HG03575 (cell line): ENCODE measurements at regions not wholly inside any gene's neighbourhood (a gene's known extent, or its start where the extent isn't known, plus 50 kb on each side); places are given as distances from the start of the nearest gene placed in this dataset.

Experiments used
- ATAC-seq: cut with Tn5 transposase; IDR thresholded peaks from one replicate; pipeline ENCODE4 v1.9.1; 2021; ENCODE audit not compliant: unreplicated experiment, insufficient number of reproducible peaks, low FRiP score; ENCODE audit errors: extremely low read depth

DNA sequence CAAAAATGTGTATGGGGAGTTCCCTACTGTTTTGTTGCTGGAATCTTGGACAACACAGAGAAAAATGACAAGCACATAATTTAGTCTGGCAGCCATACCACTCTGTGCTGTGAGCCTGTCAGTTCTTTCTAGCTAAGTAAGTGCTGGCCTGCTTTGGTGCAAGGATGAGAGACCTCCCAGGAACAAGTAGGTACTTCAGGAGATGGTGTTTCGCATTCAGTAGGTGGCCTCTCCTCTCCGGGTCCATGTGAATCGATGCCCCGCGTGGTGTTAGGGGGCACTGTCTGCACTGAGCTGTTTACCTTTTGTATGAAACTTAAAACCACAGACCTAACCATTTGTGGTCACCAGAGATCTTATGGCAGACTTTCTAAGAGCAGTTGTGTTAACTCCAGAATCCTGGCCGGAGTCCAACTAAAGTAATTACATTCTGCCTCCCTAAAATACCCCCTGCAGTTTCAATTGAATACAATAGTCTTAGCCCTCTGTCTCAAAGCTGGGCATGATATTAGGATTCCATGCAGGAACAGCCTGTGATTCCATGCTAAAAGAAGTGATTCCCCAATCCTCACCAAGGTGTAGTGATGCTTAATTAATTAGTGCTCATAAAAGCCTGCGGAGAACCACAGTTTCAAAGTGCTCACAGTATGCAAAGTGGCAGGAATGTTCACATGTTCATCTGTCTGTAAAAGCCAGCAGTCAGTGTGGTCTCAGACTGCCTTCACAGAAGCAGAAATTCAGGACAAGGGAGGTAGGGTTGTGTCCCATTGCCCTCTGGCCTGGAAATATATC, 64.2 kb downstream of the LLPH start:
- ATAC-seq, result no peak

GRCh38 chr12:66065641-66066136, 64.9 kb downstream of the LLPH start:
- ATAC-seq, result no peak

GRCh38 chr12:66065150-66065549, 65.4 kb downstream of the LLPH start:
- ATAC-seq, result no peak

DNA sequence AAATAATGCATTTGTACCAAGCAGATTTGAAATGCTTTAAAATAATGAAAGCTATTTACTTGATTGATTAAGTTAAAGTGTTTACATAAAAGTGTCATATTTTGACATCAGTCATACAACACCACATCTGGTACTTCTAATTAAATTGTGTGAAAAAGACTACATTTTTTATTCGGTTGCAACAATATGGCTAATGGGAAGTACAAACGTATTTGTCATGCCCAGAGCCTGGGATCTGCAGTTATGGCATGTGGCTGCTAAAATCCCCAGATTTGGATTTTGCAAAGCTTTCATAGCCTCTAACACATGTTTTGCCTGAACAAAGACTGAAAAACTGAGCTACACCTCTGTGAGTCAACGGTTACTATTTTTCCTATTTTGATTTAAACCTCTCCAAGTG, 66.6 kb downstream of the LLPH start:
- ATAC-seq, result no peak

GRCh38 chr12:66062290-66062625, 68.3 kb downstream of the LLPH start:
- ATAC-seq, result no peak

- no peak for ATAC-seq
These were observed 68.8 kb downstream of the LLPH start for GRCh38 chr12:66061557-66062289.

- ATAC-seq, result no peak
These were observed 69.5 kb downstream of the LLPH start for GRCh38 chr12:66061076-66061475.

- ATAC-seq, result no peak
These were observed 70.2 kb downstream of the LLPH start for GRCh38 chr12:66060163-66060907.

- no peak for ATAC-seq
These were observed 70.9 kb downstream of the LLPH start for GRCh38 chr12:66059666-66060065.

DNA sequence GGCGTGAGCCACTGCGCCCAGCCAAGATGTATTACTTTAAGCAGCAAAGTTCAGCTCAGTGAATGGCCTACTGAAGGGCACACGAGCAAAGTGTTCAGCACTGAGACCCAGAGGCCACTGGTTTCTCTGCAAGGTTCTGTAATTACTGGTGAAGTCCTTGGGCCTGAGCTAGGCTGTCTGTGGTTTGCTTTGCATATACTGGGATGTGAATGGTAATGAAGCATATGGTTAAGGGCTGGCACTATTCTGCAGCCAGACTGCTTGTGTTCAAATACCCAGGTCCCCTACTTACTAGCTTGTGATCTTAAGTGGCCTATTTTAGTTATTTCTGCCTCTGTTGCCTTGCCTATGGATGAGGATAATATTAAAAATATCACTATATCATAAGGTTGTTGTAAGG, 72.0 kb downstream of the LLPH start:
- ATAC-seq, result no peak

DNA sequence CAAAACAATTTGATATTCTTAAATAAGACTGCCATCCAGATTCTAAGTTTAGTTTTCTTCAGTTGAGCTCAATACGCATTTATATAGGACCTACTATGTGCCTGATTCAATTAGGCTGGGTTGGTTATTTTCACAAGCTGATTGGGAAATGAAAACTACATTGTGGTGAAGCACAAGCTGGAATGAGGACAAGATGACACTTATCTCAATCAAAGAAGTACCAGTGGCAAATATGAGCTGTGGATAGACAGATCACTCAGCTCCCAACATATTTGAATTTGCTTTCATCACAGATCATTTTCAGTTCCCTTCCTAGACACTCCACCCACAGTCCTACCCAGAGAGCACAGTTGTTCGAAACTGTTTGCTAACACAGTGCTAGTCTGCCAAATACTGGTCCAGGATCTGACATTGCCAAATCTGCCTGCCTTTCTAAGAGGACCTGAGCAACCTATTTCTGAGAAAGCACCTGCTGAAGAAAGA, 74.7 kb downstream of the LLPH start:
- ATAC-seq, result peak; percentile 67

DNA sequence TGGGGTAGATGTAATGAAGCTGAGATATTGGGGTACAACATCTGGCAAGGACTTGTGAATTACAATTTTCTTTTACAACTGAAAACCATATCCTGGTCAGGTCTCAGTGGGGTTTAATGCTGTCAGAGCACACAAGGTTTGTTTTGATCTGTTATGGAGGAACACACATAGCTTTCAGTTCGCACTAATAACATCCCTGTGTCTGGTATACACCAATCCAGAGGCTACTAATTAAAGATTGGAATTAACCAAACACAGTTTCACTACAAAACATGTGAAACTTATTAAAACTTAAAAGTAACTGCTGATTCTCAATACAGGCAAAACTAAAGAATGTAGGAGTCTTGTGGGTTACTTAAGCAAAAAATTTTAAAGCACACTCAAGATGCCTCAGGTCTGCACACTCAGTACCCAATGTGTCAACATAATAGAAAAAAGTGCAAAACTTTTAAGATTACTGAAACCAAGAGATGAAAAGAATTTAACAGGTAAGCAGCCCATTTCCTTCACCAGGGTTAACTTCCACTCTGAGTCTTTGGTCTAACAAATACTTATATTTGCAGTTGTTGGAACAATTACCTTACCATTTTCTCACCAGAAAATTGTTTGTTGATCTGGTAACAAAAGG, 77.4 kb downstream of the LLPH start:
- ATAC-seq, result no peak

GRCh38 chr12:66051361-66051760, 79.2 kb downstream of the LLPH start:
- no peak for ATAC-seq

- ATAC-seq, result no peak
These were observed 79.9 kb downstream of the LLPH start for GRCh38 chr12:66050610-66051009.

GRCh38 chr12:66050283-66050576, 80.3 kb downstream of the LLPH start:
- ATAC-seq, result no peak

GRCh38 chr12:66049538-66050282, 80.8 kb downstream of the LLPH start:
- no peak for ATAC-seq

GRCh38 chr12:66048835-66049537, 81.6 kb downstream of the LLPH start:
- ATAC-seq, result no peak

- ATAC-seq, result no peak
These were observed 82.2 kb downstream of the LLPH start for GRCh38 chr12:66048218-66048834.
